PC-9 (cell line): ENCODE measurements at regions not wholly inside any gene's neighbourhood (a gene's known extent, or its start where the extent isn't known, plus 50 kb on each side); places are given as distances from the start of the nearest gene placed in this dataset.

Experiments used
- BruUV-seq: library from RNA; stranded (reverse); fragments of 400-500 nt; replicated peaks from 2 replicates; lab custom pipeline; 2021; lab: Mats Ljungman, UMichigan
- CTCF ChIA-PET: fragments of 300-600 bp; sonication (Branson Sonifier 250); formaldehyde crosslinking; loops from one replicate; lab custom pipeline; 2022; ENCODE audit warnings: antibody characterized with exemption; lab: Charles Lee
- POLR2A ChIA-PET: fragments of 300-600 bp; sonication (Branson Sonifier 250); formaldehyde crosslinking; loops from one replicate; lab custom pipeline; 2022; ENCODE audit warnings: antibody characterized with exemption; ENCODE audit not compliant: unreplicated experiment; lab: Charles Lee
- DNase-seq, 2 experiments: peaks; one replicate each; pipeline versions ENCODE4 v3.0.0 to v3.0.0-alpha.2; 2015 to 2022; ENCODE audit warnings: mixed read lengths in 1 of 2
- H2AFZ ChIP-seq: fragments of 200-600 bp; sonication (generic); 2 replicates; pipeline ENCODE4 v1.8.1; 2017; ENCODE audit warnings: antibody characterized with exemption
- H3F3A ChIP-seq: fragments of 200-600 bp; sonication (generic); 2 replicates; pipeline ENCODE4 v1.8.1; 2017; ENCODE audit warnings: antibody characterized with exemption, mild to moderate bottlenecking, low read depth; ENCODE audit not compliant: insufficient read depth
- H3K27ac ChIP-seq: fragments of 200-600 bp; sonication (generic); 2 replicates; pipeline ENCODE4 v1.6.1; 2016; ENCODE audit warnings: mixed run types
- H3K27me3 ChIP-seq: fragments of 200-600 bp; sonication (generic); 2 replicates; pipeline ENCODE4 v1.6.1; 2016; ENCODE audit warnings: low read depth, mixed run types; ENCODE audit not compliant: insufficient read depth
- H3K36me3 ChIP-seq: fragments of 200-600 bp; sonication (generic); 2 replicates; pipeline ENCODE4 v1.6.1; 2016; ENCODE audit warnings: low read depth, mixed run types
- H3K4me1 ChIP-seq: fragments of 200-600 bp; sonication (generic); replicated peaks from 2 replicates; pipeline ENCODE4 v1.6.1; 2016; ENCODE audit warnings: mixed run types; ENCODE audit not compliant: insufficient read depth
- H3K4me2 ChIP-seq: fragments of 200-600 bp; sonication (generic); 2 replicates; pipeline ENCODE4 v1.6.1; 2017; ENCODE audit warnings: mixed run types
- H3K4me3 ChIP-seq: fragments of 200-600 bp; sonication (generic); 2 replicates; pipeline ENCODE4 v1.6.1; 2016; ENCODE audit warnings: mixed run types
- H3K79me2 ChIP-seq: fragments of 200-600 bp; sonication (generic); 2 replicates; pipeline ENCODE4 v1.6.1; 2017; ENCODE audit warnings: low read depth, mixed run types
- H3K9me2 ChIP-seq: fragments of 200-600 bp; sonication (generic); 2 replicates; pipeline ENCODE4 v1.8.1; 2017; ENCODE audit warnings: mild to moderate bottlenecking; ENCODE audit not compliant: insufficient read depth
- H3K9me3 ChIP-seq: fragments of 200-600 bp; sonication (generic); 2 replicates; pipeline ENCODE4 v1.8.1; 2016; ENCODE audit warnings: low read depth; ENCODE audit not compliant: insufficient read depth
- H4K20me1 ChIP-seq: fragments of 200-600 bp; sonication (generic); 2 replicates; pipeline ENCODE4 v1.8.1; 2017; ENCODE audit not compliant: insufficient read depth
- EZH2 ChIP-seq: fragments of 200-600 bp; sonication (generic); IDR thresholded peaks from 2 replicates; pipeline ENCODE4 v1.8.0; 2017; ENCODE audit warnings: antibody characterized with exemption, low read depth
- intact Hi-C: fragments of 100-400 bp; cut with micrococcal nuclease; formaldehyde crosslinking; loops from one replicate; pipeline ENCODE4 v1.10.0; 2022; ENCODE audit not compliant: unreplicated experiment
- TF ChIP-seq, protein P1 (sequence below): fragments of 200-600 bp; sonication (generic); conservative IDR thresholded peaks from 2 replicates; pipeline ENCODE4 v1.6.1; 2017; ENCODE audit warnings: mixed run types, antibody characterized with exemption, mild to moderate bottlenecking, moderate library complexity

- Histone ChIP-seq H4K20me1 (no peaks in the 10 kb centered on the region), H3K4me1 (no peaks in the 10 kb centered on the region), H3K4me3 (no peak overlapping the region), H3K9me2 (no peaks in the 10 kb centered on the region), H3F3A (no peaks in the 10 kb centered on the region), H3K79me2 (no peaks in the 10 kb centered on the region), H3K27ac (no peak overlapping the region), H3K4me2 (no peak overlapping the region), H3K36me3 (no peaks in the 10 kb centered on the region), H3K9me3 (no peaks in the 10 kb centered on the region; the same call in 1 of the 2 replicates), H2AFZ (no peak overlapping the region), H3K27me3 (no peaks in the 10 kb centered on the region)
- intact Hi-C loops = no loop called here
- POLR2A ChIA-PET = no interaction called here
- CTCF ChIA-PET = no interaction called here
- BruUV-seq = no TSS peak
- DNase-seq = no peak
- TF ChIP-seq, protein P1, sequence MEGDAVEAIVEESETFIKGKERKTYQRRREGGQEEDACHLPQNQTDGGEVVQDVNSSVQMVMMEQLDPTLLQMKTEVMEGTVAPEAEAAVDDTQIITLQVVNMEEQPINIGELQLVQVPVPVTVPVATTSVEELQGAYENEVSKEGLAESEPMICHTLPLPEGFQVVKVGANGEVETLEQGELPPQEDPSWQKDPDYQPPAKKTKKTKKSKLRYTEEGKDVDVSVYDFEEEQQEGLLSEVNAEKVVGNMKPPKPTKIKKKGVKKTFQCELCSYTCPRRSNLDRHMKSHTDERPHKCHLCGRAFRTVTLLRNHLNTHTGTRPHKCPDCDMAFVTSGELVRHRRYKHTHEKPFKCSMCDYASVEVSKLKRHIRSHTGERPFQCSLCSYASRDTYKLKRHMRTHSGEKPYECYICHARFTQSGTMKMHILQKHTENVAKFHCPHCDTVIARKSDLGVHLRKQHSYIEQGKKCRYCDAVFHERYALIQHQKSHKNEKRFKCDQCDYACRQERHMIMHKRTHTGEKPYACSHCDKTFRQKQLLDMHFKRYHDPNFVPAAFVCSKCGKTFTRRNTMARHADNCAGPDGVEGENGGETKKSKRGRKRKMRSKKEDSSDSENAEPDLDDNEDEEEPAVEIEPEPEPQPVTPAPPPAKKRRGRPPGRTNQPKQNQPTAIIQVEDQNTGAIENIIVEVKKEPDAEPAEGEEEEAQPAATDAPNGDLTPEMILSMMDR = no peak
- TF ChIP-seq EZH2 = no peak
These were observed 546.5 kb upstream of the ANO5 start for GRCh38 chr11:21646351-21646750.

- TF ChIP-seq, protein P1 = no peak
- TF ChIP-seq EZH2 = no peak
- no TSS peak for BruUV-seq
- no peaks in the 10 kb centered on the region for H3K9me2 ChIP-seq
- no peaks in the 10 kb centered on the region for H3K36me3 ChIP-seq
- no peaks in the 10 kb centered on the region; the same call in 1 of the 2 replicates for H3K9me3 ChIP-seq
- no peaks in the 10 kb centered on the region for H3F3A ChIP-seq
- DNase-seq = no peak
- ChIA-PET POLR2A (no interaction called here), CTCF (no interaction called here)
- H2AFZ ChIP-seq = no peak overlapping the region
- intact Hi-C loops = no loop called here
- no peaks in the 10 kb centered on the region for H3K79me2 ChIP-seq
- no peaks in the 10 kb centered on the region for H3K27me3 ChIP-seq
- no peak overlapping the region for H3K27ac ChIP-seq
- no peaks in the 10 kb centered on the region for H3K4me1 ChIP-seq
- H4K20me1 ChIP-seq = no peaks in the 10 kb centered on the region
- H3K4me2 ChIP-seq = no peak overlapping the region
- no peak overlapping the region for H3K4me3 ChIP-seq
These were observed 541.9 kb upstream of the ANO5 start for GRCh38 chr11:21650961-21651360.

- no peak for TF ChIP-seq EZH2
- TF ChIP-seq, protein P1 = no peak
- no peak for DNase-seq
- POLR2A ChIA-PET = no interaction called here
These were observed 538.9 kb upstream of the ANO5 start for GRCh38 chr11:21653951-21654421.

More at GRCh38 chr11:21653951-21654421, 538.9 kb upstream of the ANO5 start:
- intact Hi-C loops = no loop called here
- no peaks in the 10 kb centered on the region for H3K79me2 ChIP-seq
- no peak overlapping the region for H3K4me3 ChIP-seq
- H3F3A ChIP-seq = no peaks in the 10 kb centered on the region
- H3K4me1 ChIP-seq = no peaks in the 10 kb centered on the region
- CTCF ChIA-PET = no interaction called here
- no peak overlapping the region for H3K27ac ChIP-seq
- no TSS peak for BruUV-seq
- no peaks in the 10 kb centered on the region for H3K36me3 ChIP-seq
- H3K4me2 ChIP-seq = no peak overlapping the region
- no peaks in the 10 kb centered on the region for H3K9me2 ChIP-seq
- no peaks in the 10 kb centered on the region; the same call in 1 of the 2 replicates for H3K9me3 ChIP-seq
- H4K20me1 ChIP-seq = no peaks in the 10 kb centered on the region
- no peaks in the 10 kb centered on the region for H3K27me3 ChIP-seq
- H2AFZ ChIP-seq = no peak overlapping the region
